IMR-90 (cell line): ENCODE measurements at regions not wholly inside any gene's neighbourhood (a gene's known extent, or its start where the extent isn't known, plus 50 kb on each side); places are given as distances from the start of the nearest gene placed in this dataset.

Experiments
- ATAC-seq: fragments of 200-7000 bp; cut with Tn5 transposase; 2 replicates; pipeline ENCODE4 v1.9.1; 2020; ENCODE audit warnings: low read depth, mild to moderate bottlenecking, moderate library complexity
- BruUV-seq: library from RNA; stranded (reverse); fragments of 400-500 nt; replicated peaks from 2 replicates; lab custom pipeline; 2021; lab: Mats Ljungman, UMichigan
- CTCF ChIA-PET: fragments of 300-600 bp; formaldehyde crosslinking; extraction: SDS; loops from one replicate; lab custom pipeline; 2021; ENCODE audit warnings: antibody characterized with exemption; lab: Yijun Ruan, JAX
- POLR2A ChIA-PET: fragments of 300-600 bp; sonication (Branson Sonifier 250); formaldehyde crosslinking; loops from one replicate; lab custom pipeline; 2022; ENCODE audit warnings: antibody characterized with exemption; ENCODE audit not compliant: unreplicated experiment; lab: Charles Lee
- DNase-seq: peaks from one replicate; pipeline ENCODE4 v3.0.0; 2013
- H2AFZ ChIP-seq: replicated peaks from 2 replicates; pipeline ENCODE3; 2013; ENCODE audit warnings: low read length, mild to moderate bottlenecking; ENCODE audit not compliant: poor library complexity
- H2AK5ac ChIP-seq: 2 replicates; pipeline ENCODE4 v1.6.1; 2013; ENCODE audit warnings: low read depth, low read length, inconsistent platforms
- H2AK9ac ChIP-seq: replicated peaks from 2 replicates; pipeline ENCODE3; 2013; ENCODE audit warnings: mild to moderate bottlenecking, low read depth, low read length, moderate library complexity; ENCODE audit not compliant: poor library complexity
- H2BK120ac ChIP-seq: 2 replicates; pipeline ENCODE4 v1.6.1; 2013; ENCODE audit warnings: low read depth, low read length, inconsistent platforms
- H2BK15ac ChIP-seq: 3 replicates; pipeline ENCODE4 v1.6.1; 2013; ENCODE audit warnings: low read depth, low read length, inconsistent platforms
- H2BK20ac ChIP-seq: 2 replicates; pipeline ENCODE4 v1.6.1; 2013; ENCODE audit warnings: low read depth, mild to moderate bottlenecking, inconsistent platforms, low read length, moderate library complexity
- H2BK5ac ChIP-seq: 2 replicates; pipeline ENCODE4 v1.6.1; 2013; ENCODE audit warnings: mild to moderate bottlenecking, low read depth, low read length, inconsistent platforms; ENCODE audit not compliant: poor library complexity, severe bottlenecking
- H3K14ac ChIP-seq: replicated peaks from 2 replicates; pipeline ENCODE4 v1.6.1; 2013; ENCODE audit warnings: low read depth, low read length, inconsistent platforms
- H3K18ac ChIP-seq: 2 replicates; pipeline ENCODE4 v1.6.1; 2013; ENCODE audit warnings: low read depth, low read length, control low read depth
- H3K23ac ChIP-seq: 2 replicates; pipeline ENCODE4 v1.6.1; 2013; ENCODE audit warnings: low read depth, low read length, inconsistent platforms
- H3K27ac ChIP-seq: 2 replicates; pipeline ENCODE4 v1.5.1; 2013; ENCODE audit warnings: mild to moderate bottlenecking, control low read depth, low read length; ENCODE audit not compliant: insufficient read depth
- H3K27me3 ChIP-seq: 2 replicates; pipeline ENCODE4 v1.6.1; 2013; ENCODE audit warnings: low read length; ENCODE audit not compliant: control insufficient read depth, insufficient read depth
- H3K36me3 ChIP-seq: 2 replicates; pipeline ENCODE4 v1.6.1; 2013; ENCODE audit warnings: low read length, mixed read lengths; ENCODE audit not compliant: control insufficient read depth, insufficient read depth
- H3K4ac ChIP-seq: 2 replicates; pipeline ENCODE4 v1.6.1; 2013; ENCODE audit warnings: low read depth, low read length, inconsistent platforms
- H3K4me1 ChIP-seq: 2 replicates; pipeline ENCODE4 v1.6.1; 2013; ENCODE audit warnings: low read length, mixed read lengths; ENCODE audit not compliant: control insufficient read depth, insufficient read depth
- H3K4me2 ChIP-seq: 2 replicates; pipeline ENCODE4 v1.6.1; 2013; ENCODE audit warnings: low read depth, mild to moderate bottlenecking, control low read depth, low read length, moderate library complexity
- H3K4me3 ChIP-seq: 2 replicates; pipeline ENCODE4 v1.5.1; 2013; ENCODE audit warnings: low read depth, mild to moderate bottlenecking, control low read depth, low read length, moderate library complexity; ENCODE audit not compliant: insufficient read depth
- H3K56ac ChIP-seq: 2 replicates; pipeline ENCODE4 v1.6.1; 2013; ENCODE audit warnings: low read length, inconsistent platforms; ENCODE audit not compliant: insufficient read depth; ENCODE audit errors: extremely low read depth
- H3K79me1 ChIP-seq, 2 experiments: 2 replicates each; pipeline ENCODE4 v1.6.1; 2013; ENCODE audit warnings: low read length in 2 of 2, inconsistent platforms in 1 of 2, low read depth in 1 of 2
- H3K9ac ChIP-seq: 2 replicates; pipeline ENCODE4 v1.6.1; 2013; ENCODE audit warnings: low read depth, low read length, control low read depth
- H3K9me1 ChIP-seq: 2 replicates; pipeline ENCODE4 v1.6.1; 2013; ENCODE audit warnings: low read length, inconsistent platforms; ENCODE audit not compliant: insufficient read depth
- H3K9me3 ChIP-seq: 2 replicates; pipeline ENCODE4 v1.6.1; 2013; ENCODE audit warnings: low read length; ENCODE audit not compliant: control insufficient read depth, insufficient read depth
- H4K20me1 ChIP-seq: 2 replicates; pipeline ENCODE4 v1.6.1; 2013; ENCODE audit warnings: low read length, inconsistent platforms; ENCODE audit not compliant: insufficient read depth
- H4K5ac ChIP-seq: 2 replicates; pipeline ENCODE4 v1.6.1; 2013; ENCODE audit warnings: mild to moderate bottlenecking, low read depth, low read length, control low read depth
- H4K8ac ChIP-seq, 2 experiments: 2 replicates each; pipeline ENCODE4 v1.6.1; 2013; ENCODE audit warnings: low read depth in 2 of 2, low read length in 2 of 2, control low read depth in 1 of 2, inconsistent platforms in 1 of 2
- H4K91ac ChIP-seq: 2 replicates; pipeline ENCODE4 v1.6.1; 2013; ENCODE audit warnings: low read depth, low read length, inconsistent platforms; ENCODE audit not compliant: insufficient read depth
- BHLHE40 ChIP-seq: fragments of 150-350 bp; IDR thresholded peaks from 2 replicates; pipeline ENCODE4 v1.6.1; 2016; ENCODE audit warnings: mild to moderate bottlenecking, low read depth, low read length
- CEBPB ChIP-seq: IDR thresholded peaks from 2 replicates; pipeline ENCODE4 v1.6.1; 2012; ENCODE audit warnings: low read depth, low read length, improper control_type of control experiment
- CTCF ChIP-seq: conservative IDR thresholded peaks from 2 replicates; pipeline ENCODE4 v1.5.1; 2012; ENCODE audit warnings: mild to moderate bottlenecking, low read depth, low read length, improper control_type of control experiment
- ELK1 ChIP-seq: fragments of 150-350 bp; IDR thresholded peaks from 2 replicates; pipeline ENCODE4 v1.6.1; 2016; ENCODE audit warnings: low read depth, mild to moderate bottlenecking, low read length, moderate library complexity, borderline replicate concordance
- FOS ChIP-seq: fragments of 150-350 bp; IDR thresholded peaks from 2 replicates; pipeline ENCODE4 v1.6.1; 2016; ENCODE audit warnings: low read depth, low read length
- MAFK ChIP-seq: IDR thresholded peaks from 2 replicates; pipeline ENCODE4 v1.6.1; 2012; ENCODE audit warnings: low read depth, low read length, improper control_type of control experiment
- MAZ ChIP-seq: IDR thresholded peaks from 2 replicates; pipeline ENCODE4 v1.6.1; 2012; ENCODE audit warnings: low read depth, mild to moderate bottlenecking, low read length, improper control_type of control experiment, moderate library complexity, borderline replicate concordance
- MXI1 ChIP-seq: IDR thresholded peaks from 2 replicates; pipeline ENCODE4 v1.6.1; 2012; ENCODE audit warnings: low read depth, mild to moderate bottlenecking, low read length, moderate library complexity, borderline replicate concordance
- NFE2L2 ChIP-seq: fragments of 150-350 bp; IDR thresholded peaks from 2 replicates; pipeline ENCODE4 v1.6.1; 2016; ENCODE audit warnings: low read depth, mild to moderate bottlenecking, low read length
- POLR2A ChIP-seq: IDR thresholded peaks from 2 replicates; pipeline ENCODE4 v1.6.1; 2012; ENCODE audit warnings: mild to moderate bottlenecking, low read depth, low read length
- RAD21 ChIP-seq: IDR thresholded peaks from 2 replicates; pipeline ENCODE4 v1.6.1; 2012; ENCODE audit warnings: low read length, improper control_type of control experiment
- RFX5 ChIP-seq: IDR thresholded peaks from 2 replicates; pipeline ENCODE4 v1.8.0; 2012; ENCODE audit warnings: low read depth, mild to moderate bottlenecking, low read length, moderate library complexity
- SMC3 ChIP-seq: fragments of 150-350 bp; IDR thresholded peaks from 2 replicates; pipeline ENCODE4 v1.6.1; 2016; ENCODE audit warnings: low read depth, mild to moderate bottlenecking, antibody characterized with exemption, low read length, moderate library complexity
- USF2 ChIP-seq: fragments of 150-350 bp; IDR thresholded peaks from 2 replicates; pipeline ENCODE4 v1.6.1; 2017; ENCODE audit warnings: mild to moderate bottlenecking, antibody characterized with exemption, low read length, low read depth
- WGBS, 2 experiments: methylation state at CpG; one replicate each; pipeline versions ENCODE4 v1.1.5 to v1.1.7; 2013; ENCODE audit warnings: missing lambda C conversion rate in 2 of 2; ENCODE audit not compliant: insufficient read length in 1 of 2; ENCODE audit errors: extremely low coverage in 2 of 2; 5-methylcytosine and 5-hydroxymethylcytosine counted together
- dilution Hi-C: fragments of 300-500 bp; cut with HindIII; formaldehyde crosslinking; loops from one replicate; pipeline ENCODE4 v1.14.3; 2018; ENCODE audit warnings: low sequenced_read_pairs; ENCODE audit not compliant: unreplicated experiment
- in situ Hi-C: fragments of 300-500 bp; cut with MboI; formaldehyde crosslinking; loops from 3 replicates; pipeline ENCODE4 v1.14.3; 2019; ENCODE audit warnings: low sequenced_read_pairs, inconsistent platforms, mixed read lengths
- intact Hi-C: fragments of 100-400 bp; cut with micrococcal nuclease; formaldehyde crosslinking; loops from 2 replicates; pipeline ENCODE4 v1.10.0; 2022

GRCh38 chr6:44038543-44039065 is 88.6 kb downstream of the MRPL14 start:
- peak overlapping the region; percentile 97 for H4K91ac ChIP-seq
- dilution Hi-C loops (no loop called here), intact Hi-C loops (no loop called here), in situ Hi-C loops (no loop called here)
- H2BK120ac ChIP-seq, result peak overlapping the region; percentile 98
- H4K20me1 ChIP-seq, result no peaks in the 10 kb centered on the region
- ATAC-seq (no peak), DNase-seq (no peak)
- no TSS peak for BruUV-seq
- no peaks in the 10 kb centered on the region for H3K36me3 ChIP-seq
- peaks cover 47% of the 10 kb centered on the region for H3K4me1 ChIP-seq
- TF ChIP-seq CTCF (no peak), USF2 (no peak), MAZ (no peak), CEBPB (no peak), RAD21 (no peak), BHLHE40 (no peak), NFE2L2 (no peak), FOS (no peak), RFX5 (no peak), SMC3 (no peak), POLR2A (no peak), ELK1 (no peak), MXI1 (no peak), MAFK (no peak)
- no peak overlapping the region for H3K56ac ChIP-seq
- no peak overlapping the region for H2AFZ ChIP-seq
- H3K79me1 ChIP-seq, result peaks cover 0 to 13% of the 10 kb centered on the region in 2 experiments; a peak in 2 of 4 replicates
- peak overlapping the region; percentile 62 for H3K14ac ChIP-seq
- H3K18ac ChIP-seq, result no peak overlapping the region
- 93% methylated on average over 3 of the region's 4 CpGs; no CpG with 5 or more reads in 1 of the 2 experiments for WGBS, 2 experiments
- no peak overlapping the region for H4K8ac ChIP-seq
- peak overlapping the region; percentile 42; the same call in 1 of the 2 replicates for H2BK20ac ChIP-seq
- H3K4me2 ChIP-seq, result no peak overlapping the region
- no peak overlapping the region for H2BK5ac ChIP-seq
- no peaks in the 10 kb centered on the region for H3K27me3 ChIP-seq
- no peaks in the 10 kb centered on the region for H3K9me3 ChIP-seq
- H4K5ac ChIP-seq, result no peak overlapping the region
- H2AK5ac ChIP-seq, result peak overlapping the region; percentile 99
- POLR2A ChIA-PET, result no interaction called here
- no peak overlapping the region for H3K4me3 ChIP-seq
- no peak overlapping the region for H3K9ac ChIP-seq
- CTCF ChIA-PET, result no interaction called here
- no peak overlapping the region for H3K23ac ChIP-seq
- H2BK15ac ChIP-seq, result peak overlapping the region; percentile 44; the same call in 1 of the 3 replicates
- peaks cover 39% of the 10 kb centered on the region for H3K9me1 ChIP-seq
- peak overlapping the region; percentile 66 for H3K4ac ChIP-seq
- no peak overlapping the region for H3K27ac ChIP-seq
- peak overlapping the region; percentile 19 for H2AK9ac ChIP-seq
